ENCODE measurements at regions not wholly inside any gene's neighbourhood (a gene's known extent, or its start where the extent isn't known, plus 50 kb on each side); places are given as distances from the start of the nearest gene placed in this dataset.

- TF ChIP-seq CTCF (IDR thresholded peaks at IDR 0.05) (no peak), POLR2A (IDR thresholded peaks at IDR 0.05) (no peak), POLR2AphosphoS5 (IDR thresholded peaks at IDR 0.05) (no peak), EP300 (IDR thresholded peaks at IDR 0.05) (no peak)
Observed at GRCh38 chr9:2424619-2425033, 197.0 kb upstream of the VLDLR start.
